ENCODE measurements at regions not wholly inside any gene's neighbourhood (a gene's known extent, or its start where the extent isn't known, plus 50 kb on each side); places are given as distances from the start of the nearest gene placed in this dataset.
A peak's percentile ranks its signal among the peaks of the same experiment; 100 is the strongest.

DNA sequence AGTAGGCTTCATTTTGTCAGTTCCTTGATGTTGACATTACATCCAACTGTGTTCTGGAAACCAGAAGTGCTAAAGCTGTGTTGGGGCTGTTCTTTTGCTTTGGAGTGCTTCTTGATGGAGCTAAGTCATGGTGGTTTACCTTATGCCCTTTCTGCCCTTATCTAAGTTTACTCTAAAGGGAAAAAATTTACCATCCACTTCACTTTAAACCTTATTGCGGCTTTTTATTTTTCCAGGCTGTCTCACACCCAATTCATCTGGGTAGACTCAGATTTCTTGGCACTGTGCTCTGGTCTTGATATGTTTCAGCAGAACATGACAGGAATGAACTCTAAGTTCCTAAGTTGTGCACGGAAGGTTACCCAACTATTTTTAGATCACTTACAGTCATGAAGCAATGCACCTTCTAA lies 104.7 kb upstream of the TTC29 start:
- Histone ChIP-seq H3K9me3 (peaks cover 0 to 10% (median 0%) of the 10 kb centered on the region in 12 donors), H3K4me1 (peaks cover 0 to 9% (median 0%) of the 10 kb centered on the region in 12 donors), H3K27ac (no peak overlapping the region), H3K4me3 (no peak overlapping the region), H3K36me3 (no peaks in the 10 kb centered on the region), H3K27me3 (no peaks in the 10 kb centered on the region)
- TF ChIP-seq, protein P1, sequence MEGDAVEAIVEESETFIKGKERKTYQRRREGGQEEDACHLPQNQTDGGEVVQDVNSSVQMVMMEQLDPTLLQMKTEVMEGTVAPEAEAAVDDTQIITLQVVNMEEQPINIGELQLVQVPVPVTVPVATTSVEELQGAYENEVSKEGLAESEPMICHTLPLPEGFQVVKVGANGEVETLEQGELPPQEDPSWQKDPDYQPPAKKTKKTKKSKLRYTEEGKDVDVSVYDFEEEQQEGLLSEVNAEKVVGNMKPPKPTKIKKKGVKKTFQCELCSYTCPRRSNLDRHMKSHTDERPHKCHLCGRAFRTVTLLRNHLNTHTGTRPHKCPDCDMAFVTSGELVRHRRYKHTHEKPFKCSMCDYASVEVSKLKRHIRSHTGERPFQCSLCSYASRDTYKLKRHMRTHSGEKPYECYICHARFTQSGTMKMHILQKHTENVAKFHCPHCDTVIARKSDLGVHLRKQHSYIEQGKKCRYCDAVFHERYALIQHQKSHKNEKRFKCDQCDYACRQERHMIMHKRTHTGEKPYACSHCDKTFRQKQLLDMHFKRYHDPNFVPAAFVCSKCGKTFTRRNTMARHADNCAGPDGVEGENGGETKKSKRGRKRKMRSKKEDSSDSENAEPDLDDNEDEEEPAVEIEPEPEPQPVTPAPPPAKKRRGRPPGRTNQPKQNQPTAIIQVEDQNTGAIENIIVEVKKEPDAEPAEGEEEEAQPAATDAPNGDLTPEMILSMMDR (IDR thresholded peaks at IDR 0.05) = no peak
- TF ChIP-seq POLR2A (IDR thresholded peaks at IDR 0.05) = no peak
- 8 to 28% (median 16%) methylated on average over 2 of the region's 2 CpGs for WGBS, 4 donors
- ATAC-seq (peak in 3 of 4 donors; percentile 64 to 93 (median 87)), DNase-seq (no peak)
- intact Hi-C loops (cut with DNase I) = no loop called here

DNA sequence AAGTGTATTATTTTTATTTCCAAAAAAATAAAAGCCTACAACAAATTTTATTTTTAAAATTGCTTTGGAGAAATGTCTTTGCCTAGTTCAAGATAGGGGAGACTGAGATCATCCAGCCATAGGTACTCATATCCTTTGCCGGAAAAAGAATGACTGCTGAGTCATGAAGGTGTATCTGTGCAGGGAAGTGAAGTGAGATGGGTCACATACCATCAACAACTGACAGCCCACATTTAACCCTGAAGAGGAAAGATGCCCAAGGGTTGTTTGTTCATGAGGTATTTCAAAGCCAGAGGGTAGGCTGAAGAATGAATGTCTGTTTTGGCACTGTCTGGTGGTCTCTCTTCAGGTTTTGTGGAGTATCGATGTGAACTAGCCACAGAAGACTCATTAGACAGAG lies 106.7 kb upstream of the TTC29 start:
- Histone ChIP-seq H3K36me3 (no peaks in the 10 kb centered on the region), H3K4me1 (peaks cover 0 to 9% (median 0%) of the 10 kb centered on the region in 12 donors), H3K9me3 (peaks cover 0 to 10% (median 0%) of the 10 kb centered on the region in 12 donors), H3K27ac (no peak overlapping the region), H3K27me3 (no peaks in the 10 kb centered on the region), H3K4me3 (no peak overlapping the region)
- DNase-seq = no peak
- intact Hi-C loops (cut with DNase I) = no loop called here
- 79 to 87% (median 83%) methylated on average over 2 of the region's 2 CpGs for WGBS, 4 donors
- TF ChIP-seq, protein P1 (IDR thresholded peaks at IDR 0.05) = no peak
- TF ChIP-seq POLR2A (IDR thresholded peaks at IDR 0.05) = no peak
- ATAC-seq = no peak

DNA sequence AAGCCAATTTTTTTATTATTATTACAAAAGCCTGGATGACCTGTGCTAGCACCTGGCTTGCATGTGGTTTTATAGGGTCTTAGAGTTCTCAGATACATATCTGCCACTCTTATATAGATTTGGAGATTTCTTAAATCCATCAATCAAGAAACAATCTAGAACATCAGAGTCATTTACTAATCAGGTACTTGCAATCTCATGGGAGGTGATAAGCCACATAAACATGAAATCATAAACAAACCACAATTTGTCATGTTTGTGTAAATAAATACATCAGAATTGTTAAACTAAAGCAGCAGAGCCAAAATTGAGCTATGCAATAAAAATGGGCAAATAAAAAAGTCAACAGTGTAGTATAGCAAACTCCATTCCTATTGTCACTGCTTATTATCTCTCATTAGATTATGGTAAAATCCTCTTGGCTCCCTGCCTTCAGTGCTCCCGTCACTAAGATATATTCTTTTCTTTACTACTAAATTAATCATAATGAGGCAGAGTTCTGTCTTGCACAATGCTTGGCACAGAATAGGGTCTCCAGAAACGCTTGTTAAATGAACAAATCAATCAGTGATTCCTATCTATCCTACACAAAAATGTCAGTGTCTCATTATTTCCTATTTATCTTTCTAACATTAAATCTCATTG lies 108.7 kb upstream of the TTC29 start:
- ATAC-seq = no peak
- DNase-seq = no peak
- H3K27me3 ChIP-seq = no peaks in the 10 kb centered on the region
- intact Hi-C loops (cut with DNase I) = no loop called here
- H3K4me1 ChIP-seq = peaks cover 0 to 9% (median 0%) of the 10 kb centered on the region in 12 donors
- H3K4me3 ChIP-seq = no peak overlapping the region
- no peak overlapping the region for H3K27ac ChIP-seq
- H3K9me3 ChIP-seq = peaks cover 0 to 6% (median 0%) of the 10 kb centered on the region in 12 donors
- no peaks in the 10 kb centered on the region for H3K36me3 ChIP-seq
- WGBS, 4 donors = 59 to 70% (median 63%) methylated on average over 2 of the region's 2 CpGs
- TF ChIP-seq, protein P1 (IDR thresholded peaks at IDR 0.05) = no peak
- TF ChIP-seq POLR2A (IDR thresholded peaks at IDR 0.05) = no peak

DNA sequence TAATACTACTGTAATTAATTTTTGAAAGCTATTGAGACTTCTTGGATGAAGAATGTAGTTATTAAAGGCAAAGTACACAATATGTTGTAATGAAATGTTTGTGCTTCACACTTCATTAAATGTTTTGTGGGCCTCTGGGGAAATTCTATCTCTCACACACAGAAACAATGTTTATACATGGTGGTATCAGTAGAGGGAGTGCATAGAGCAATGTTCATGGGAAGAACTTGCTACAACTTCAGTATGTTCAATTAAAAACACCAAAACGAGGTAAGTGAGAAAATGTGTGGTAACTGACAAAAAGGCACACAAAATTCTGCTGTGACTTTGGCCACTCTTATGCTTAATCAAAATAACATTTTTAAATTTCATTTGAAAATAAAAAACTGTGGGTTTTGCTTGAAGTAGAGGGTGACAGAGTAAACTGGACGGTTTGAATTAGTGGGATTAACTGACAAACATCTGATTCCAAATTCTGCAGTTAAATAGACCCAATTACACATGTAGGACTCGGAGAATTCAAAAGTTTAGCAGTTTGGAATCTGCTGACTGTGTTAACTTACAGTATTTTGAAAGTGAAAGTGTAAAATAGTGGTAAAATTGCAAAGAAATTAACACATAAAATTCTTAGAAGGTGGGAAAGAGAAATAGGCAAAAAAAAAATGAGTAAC lies 111.4 kb upstream of the TTC29 start:
- no peak for ATAC-seq
- DNase-seq = no peak
- Histone ChIP-seq H3K9me3 (no peaks in the 10 kb centered on the region), H3K27ac (peak overlapping the region in 8 of 12 donors; percentile 0 to 33 (median 6)), H3K4me3 (peak overlapping the region in 10 of 12 donors; percentile 17 to 56 (median 36)), H3K4me1 (peaks cover 0 to 11% (median 0%) of the 10 kb centered on the region in 12 donors), H3K27me3 (no peaks in the 10 kb centered on the region), H3K36me3 (no peaks in the 10 kb centered on the region)
- TF ChIP-seq, protein P1 (IDR thresholded peaks at IDR 0.05) = peak in 3 of 12 donors; percentile 8 to 16 (median 15)
- TF ChIP-seq POLR2A (IDR thresholded peaks at IDR 0.05) = no peak
- 48 to 59% (median 54%) methylated on average over 3 of the region's 3 CpGs for WGBS, 4 donors
- intact Hi-C loops (cut with DNase I) = no loop called here
